Neural crest cell (in vitro differentiated cells): ENCODE measurements at regions not wholly inside any gene's neighbourhood (a gene's known extent, or its start where the extent isn't known, plus 50 kb on each side); places are given as distances from the start of the nearest gene placed in this dataset.

Experiments used
- DNase-seq: peaks from one replicate; pipeline ENCODE4 v3.0.0; 2021; ENCODE audit warnings: low read depth, mixed read lengths, low spot score
- H3K27ac Mint-ChIP-seq: one replicate; pipeline ENCODE4 v1.8.0; 2021; ENCODE audit warnings: mild to moderate bottlenecking, mixed read lengths; ENCODE audit not compliant: unreplicated experiment
- H3K27me3 Mint-ChIP-seq: 2 replicates; pipeline ENCODE4 v1.8.0; 2021; ENCODE audit warnings: low read depth, mild to moderate bottlenecking, mixed read lengths
- H3K36me3 Mint-ChIP-seq: 2 replicates; pipeline ENCODE4 v1.8.0; 2021; ENCODE audit warnings: low read depth, mild to moderate bottlenecking, mixed read lengths
- H3K4me1 Mint-ChIP-seq: 2 replicates; pipeline ENCODE4 v1.8.0; 2021; ENCODE audit warnings: mixed read lengths
- H3K4me3 Mint-ChIP-seq: one replicate; pipeline ENCODE4 v1.8.0; 2021; ENCODE audit warnings: mild to moderate bottlenecking, mixed read lengths
- H3K9me3 Mint-ChIP-seq: 2 replicates; pipeline ENCODE4 v1.8.0; 2021; ENCODE audit warnings: mixed read lengths
- CTCF ChIP-seq: fragments of 200-600 bp; sonication (generic); conservative IDR thresholded peaks from 2 replicates; pipeline ENCODE4 v1.5.0; 2021; ENCODE audit warnings: antibody characterized with exemption, mild to moderate bottlenecking

GRCh38 chr6:68082086-68082485, 553.0 kb upstream of the ADGRB3 start:
- no peak overlapping the region for H3K27ac Mint-ChIP-seq
- H3K27me3 Mint-ChIP-seq: no peaks in the 10 kb centered on the region
- no peak overlapping the region for H3K4me3 Mint-ChIP-seq
- H3K4me1 Mint-ChIP-seq: no peaks in the 10 kb centered on the region
- peaks cover 15% of the 10 kb centered on the region for H3K9me3 Mint-ChIP-seq
- TF ChIP-seq CTCF: no peak
- no peaks in the 10 kb centered on the region for H3K36me3 Mint-ChIP-seq
- no peak for DNase-seq

GRCh38 chr6:68080074-68080473, 555.0 kb upstream of the ADGRB3 start:
- Mint-ChIP-seq H3K9me3 (peaks cover 10% of the 10 kb centered on the region), H3K27ac (no peak overlapping the region), H3K4me1 (no peaks in the 10 kb centered on the region), H3K4me3 (no peak overlapping the region), H3K36me3 (no peaks in the 10 kb centered on the region), H3K27me3 (no peaks in the 10 kb centered on the region)
- TF ChIP-seq CTCF: no peak
- DNase-seq: no peak

- Mint-ChIP-seq H3K27ac (no peak overlapping the region), H3K4me3 (no peak overlapping the region), H3K36me3 (no peaks in the 10 kb centered on the region), H3K27me3 (no peaks in the 10 kb centered on the region), H3K9me3 (peaks cover 4% of the 10 kb centered on the region), H3K4me1 (no peaks in the 10 kb centered on the region)
- DNase-seq: no peak
- TF ChIP-seq CTCF: no peak
Observed at GRCh38 chr6:68077661-68078060, 557.4 kb upstream of the ADGRB3 start.

GRCh38 chr6:68071740-68072139, 563.3 kb upstream of the ADGRB3 start:
- H3K27me3 Mint-ChIP-seq: no peaks in the 10 kb centered on the region

GRCh38 chr6:68069921-68070710, 565.0 kb upstream of the ADGRB3 start:
- no peak for TF ChIP-seq CTCF
- no peak for DNase-seq
- Mint-ChIP-seq H3K27me3 (no peaks in the 10 kb centered on the region), H3K36me3 (no peaks in the 10 kb centered on the region), H3K4me3 (no peak overlapping the region), H3K4me1 (no peaks in the 10 kb centered on the region), H3K27ac (no peak overlapping the region), H3K9me3 (no peaks in the 10 kb centered on the region)

More at GRCh38 chr6:68071740-68072139, 563.3 kb upstream of the ADGRB3 start:
- Mint-ChIP-seq H3K36me3 (no peaks in the 10 kb centered on the region), H3K9me3 (no peaks in the 10 kb centered on the region), H3K4me3 (no peak overlapping the region), H3K27ac (no peak overlapping the region), H3K4me1 (no peaks in the 10 kb centered on the region)
- no peak for DNase-seq
- TF ChIP-seq CTCF: no peak
